IMR-90 (cell line): ENCODE measurements at regions not wholly inside any gene's neighbourhood (a gene's known extent, or its start where the extent isn't known, plus 50 kb on each side); places are given as distances from the start of the nearest gene placed in this dataset.

Experiments
- ATAC-seq: fragments of 200-7000 bp; cut with Tn5 transposase; 2 replicates; pipeline ENCODE4 v1.9.1; 2020; ENCODE audit warnings: low read depth, mild to moderate bottlenecking, moderate library complexity
- BruUV-seq: library from RNA; stranded (reverse); fragments of 400-500 nt; replicated peaks from 2 replicates; lab custom pipeline; 2021; lab: Mats Ljungman, UMichigan
- CTCF ChIA-PET: fragments of 300-600 bp; formaldehyde crosslinking; extraction: SDS; loops from one replicate; lab custom pipeline; 2021; ENCODE audit warnings: antibody characterized with exemption; lab: Yijun Ruan, JAX
- POLR2A ChIA-PET: fragments of 300-600 bp; sonication (Branson Sonifier 250); formaldehyde crosslinking; loops from one replicate; lab custom pipeline; 2022; ENCODE audit warnings: antibody characterized with exemption; ENCODE audit not compliant: unreplicated experiment; lab: Charles Lee
- DNase-seq: peaks from one replicate; pipeline ENCODE4 v3.0.0; 2013
- H2AFZ ChIP-seq: replicated peaks from 2 replicates; pipeline ENCODE3; 2013; ENCODE audit warnings: low read length, mild to moderate bottlenecking; ENCODE audit not compliant: poor library complexity
- H2AK5ac ChIP-seq: 2 replicates; pipeline ENCODE4 v1.6.1; 2013; ENCODE audit warnings: low read depth, low read length, inconsistent platforms
- H2AK9ac ChIP-seq: replicated peaks from 2 replicates; pipeline ENCODE3; 2013; ENCODE audit warnings: mild to moderate bottlenecking, low read depth, low read length, moderate library complexity; ENCODE audit not compliant: poor library complexity
- H2BK120ac ChIP-seq: 2 replicates; pipeline ENCODE4 v1.6.1; 2013; ENCODE audit warnings: low read depth, low read length, inconsistent platforms
- H2BK15ac ChIP-seq: 3 replicates; pipeline ENCODE4 v1.6.1; 2013; ENCODE audit warnings: low read depth, low read length, inconsistent platforms
- H2BK20ac ChIP-seq: 2 replicates; pipeline ENCODE4 v1.6.1; 2013; ENCODE audit warnings: low read depth, mild to moderate bottlenecking, inconsistent platforms, low read length, moderate library complexity
- H2BK5ac ChIP-seq: 2 replicates; pipeline ENCODE4 v1.6.1; 2013; ENCODE audit warnings: mild to moderate bottlenecking, low read depth, low read length, inconsistent platforms; ENCODE audit not compliant: poor library complexity, severe bottlenecking
- H3K14ac ChIP-seq: replicated peaks from 2 replicates; pipeline ENCODE4 v1.6.1; 2013; ENCODE audit warnings: low read depth, low read length, inconsistent platforms
- H3K18ac ChIP-seq: 2 replicates; pipeline ENCODE4 v1.6.1; 2013; ENCODE audit warnings: low read depth, low read length, control low read depth
- H3K23ac ChIP-seq: 2 replicates; pipeline ENCODE4 v1.6.1; 2013; ENCODE audit warnings: low read depth, low read length, inconsistent platforms
- H3K27ac ChIP-seq: 2 replicates; pipeline ENCODE4 v1.5.1; 2013; ENCODE audit warnings: mild to moderate bottlenecking, control low read depth, low read length; ENCODE audit not compliant: insufficient read depth
- H3K27me3 ChIP-seq: 2 replicates; pipeline ENCODE4 v1.6.1; 2013; ENCODE audit warnings: low read length; ENCODE audit not compliant: control insufficient read depth, insufficient read depth
- H3K36me3 ChIP-seq: 2 replicates; pipeline ENCODE4 v1.6.1; 2013; ENCODE audit warnings: low read length, mixed read lengths; ENCODE audit not compliant: control insufficient read depth, insufficient read depth
- H3K4ac ChIP-seq: 2 replicates; pipeline ENCODE4 v1.6.1; 2013; ENCODE audit warnings: low read depth, low read length, inconsistent platforms
- H3K4me1 ChIP-seq: 2 replicates; pipeline ENCODE4 v1.6.1; 2013; ENCODE audit warnings: low read length, mixed read lengths; ENCODE audit not compliant: control insufficient read depth, insufficient read depth
- H3K4me2 ChIP-seq: 2 replicates; pipeline ENCODE4 v1.6.1; 2013; ENCODE audit warnings: low read depth, mild to moderate bottlenecking, control low read depth, low read length, moderate library complexity
- H3K4me3 ChIP-seq: 2 replicates; pipeline ENCODE4 v1.5.1; 2013; ENCODE audit warnings: low read depth, mild to moderate bottlenecking, control low read depth, low read length, moderate library complexity; ENCODE audit not compliant: insufficient read depth
- H3K56ac ChIP-seq: 2 replicates; pipeline ENCODE4 v1.6.1; 2013; ENCODE audit warnings: low read length, inconsistent platforms; ENCODE audit not compliant: insufficient read depth; ENCODE audit errors: extremely low read depth
- H3K79me1 ChIP-seq, 2 experiments: 2 replicates each; pipeline ENCODE4 v1.6.1; 2013; ENCODE audit warnings: low read length in 2 of 2, inconsistent platforms in 1 of 2, low read depth in 1 of 2
- H3K9ac ChIP-seq: 2 replicates; pipeline ENCODE4 v1.6.1; 2013; ENCODE audit warnings: low read depth, low read length, control low read depth
- H3K9me1 ChIP-seq: 2 replicates; pipeline ENCODE4 v1.6.1; 2013; ENCODE audit warnings: low read length, inconsistent platforms; ENCODE audit not compliant: insufficient read depth
- H3K9me3 ChIP-seq: 2 replicates; pipeline ENCODE4 v1.6.1; 2013; ENCODE audit warnings: low read length; ENCODE audit not compliant: control insufficient read depth, insufficient read depth
- H4K20me1 ChIP-seq: 2 replicates; pipeline ENCODE4 v1.6.1; 2013; ENCODE audit warnings: low read length, inconsistent platforms; ENCODE audit not compliant: insufficient read depth
- H4K5ac ChIP-seq: 2 replicates; pipeline ENCODE4 v1.6.1; 2013; ENCODE audit warnings: mild to moderate bottlenecking, low read depth, low read length, control low read depth
- H4K8ac ChIP-seq, 2 experiments: 2 replicates each; pipeline ENCODE4 v1.6.1; 2013; ENCODE audit warnings: low read depth in 2 of 2, low read length in 2 of 2, control low read depth in 1 of 2, inconsistent platforms in 1 of 2
- H4K91ac ChIP-seq: 2 replicates; pipeline ENCODE4 v1.6.1; 2013; ENCODE audit warnings: low read depth, low read length, inconsistent platforms; ENCODE audit not compliant: insufficient read depth
- BHLHE40 ChIP-seq: fragments of 150-350 bp; IDR thresholded peaks from 2 replicates; pipeline ENCODE4 v1.6.1; 2016; ENCODE audit warnings: mild to moderate bottlenecking, low read depth, low read length
- CEBPB ChIP-seq: IDR thresholded peaks from 2 replicates; pipeline ENCODE4 v1.6.1; 2012; ENCODE audit warnings: low read depth, low read length, improper control_type of control experiment
- CHD1 ChIP-seq: IDR thresholded peaks from 2 replicates; pipeline ENCODE4 v1.6.1; 2012; ENCODE audit warnings: low read depth, low read length, improper control_type of control experiment
- FOS ChIP-seq: fragments of 150-350 bp; IDR thresholded peaks from 2 replicates; pipeline ENCODE4 v1.6.1; 2016; ENCODE audit warnings: low read depth, low read length
- MAFK ChIP-seq: IDR thresholded peaks from 2 replicates; pipeline ENCODE4 v1.6.1; 2012; ENCODE audit warnings: low read depth, low read length, improper control_type of control experiment
- MAZ ChIP-seq: IDR thresholded peaks from 2 replicates; pipeline ENCODE4 v1.6.1; 2012; ENCODE audit warnings: low read depth, mild to moderate bottlenecking, low read length, improper control_type of control experiment, moderate library complexity, borderline replicate concordance
- MXI1 ChIP-seq: IDR thresholded peaks from 2 replicates; pipeline ENCODE4 v1.6.1; 2012; ENCODE audit warnings: low read depth, mild to moderate bottlenecking, low read length, moderate library complexity, borderline replicate concordance
- NFE2L2 ChIP-seq: fragments of 150-350 bp; IDR thresholded peaks from 2 replicates; pipeline ENCODE4 v1.6.1; 2016; ENCODE audit warnings: low read depth, mild to moderate bottlenecking, low read length
- POLR2A ChIP-seq: IDR thresholded peaks from 2 replicates; pipeline ENCODE4 v1.6.1; 2012; ENCODE audit warnings: mild to moderate bottlenecking, low read depth, low read length
- RAD21 ChIP-seq: IDR thresholded peaks from 2 replicates; pipeline ENCODE4 v1.6.1; 2012; ENCODE audit warnings: low read length, improper control_type of control experiment
- RCOR1 ChIP-seq: IDR thresholded peaks from 2 replicates; pipeline ENCODE4 v1.6.1; 2012; ENCODE audit warnings: mild to moderate bottlenecking, low read length, improper control_type of control experiment; ENCODE audit not compliant: insufficient replicate concordance
- RFX5 ChIP-seq: IDR thresholded peaks from 2 replicates; pipeline ENCODE4 v1.8.0; 2012; ENCODE audit warnings: low read depth, mild to moderate bottlenecking, low read length, moderate library complexity
- SMC3 ChIP-seq: fragments of 150-350 bp; IDR thresholded peaks from 2 replicates; pipeline ENCODE4 v1.6.1; 2016; ENCODE audit warnings: low read depth, mild to moderate bottlenecking, antibody characterized with exemption, low read length, moderate library complexity
- WGBS, 2 experiments: methylation state at CpG; one replicate each; pipeline versions ENCODE4 v1.1.5 to v1.1.7; 2013; ENCODE audit warnings: missing lambda C conversion rate in 2 of 2; ENCODE audit not compliant: insufficient read length in 1 of 2; ENCODE audit errors: extremely low coverage in 2 of 2; 5-methylcytosine and 5-hydroxymethylcytosine counted together
- dilution Hi-C: fragments of 300-500 bp; cut with HindIII; formaldehyde crosslinking; loops from one replicate; pipeline ENCODE4 v1.14.3; 2018; ENCODE audit warnings: low sequenced_read_pairs; ENCODE audit not compliant: unreplicated experiment
- in situ Hi-C: fragments of 300-500 bp; cut with MboI; formaldehyde crosslinking; loops from 3 replicates; pipeline ENCODE4 v1.14.3; 2019; ENCODE audit warnings: low sequenced_read_pairs, inconsistent platforms, mixed read lengths
- intact Hi-C: fragments of 100-400 bp; cut with micrococcal nuclease; formaldehyde crosslinking; loops from 2 replicates; pipeline ENCODE4 v1.10.0; 2022
- TF ChIP-seq, protein P1 (sequence below): conservative IDR thresholded peaks from 2 replicates; pipeline ENCODE4 v1.5.1; 2012; ENCODE audit warnings: mild to moderate bottlenecking, low read depth, low read length, improper control_type of control experiment
- TF ChIP-seq, protein P2 (sequence below): fragments of 150-350 bp; IDR thresholded peaks from 2 replicates; pipeline ENCODE4 v1.6.1; 2017; ENCODE audit warnings: mild to moderate bottlenecking, antibody characterized with exemption, low read length, low read depth
- TF ChIP-seq, protein P3 (sequence below): fragments of 150-350 bp; IDR thresholded peaks from 2 replicates; pipeline ENCODE4 v1.6.1; 2016; ENCODE audit warnings: low read depth, mild to moderate bottlenecking, low read length, moderate library complexity, borderline replicate concordance

DNA sequence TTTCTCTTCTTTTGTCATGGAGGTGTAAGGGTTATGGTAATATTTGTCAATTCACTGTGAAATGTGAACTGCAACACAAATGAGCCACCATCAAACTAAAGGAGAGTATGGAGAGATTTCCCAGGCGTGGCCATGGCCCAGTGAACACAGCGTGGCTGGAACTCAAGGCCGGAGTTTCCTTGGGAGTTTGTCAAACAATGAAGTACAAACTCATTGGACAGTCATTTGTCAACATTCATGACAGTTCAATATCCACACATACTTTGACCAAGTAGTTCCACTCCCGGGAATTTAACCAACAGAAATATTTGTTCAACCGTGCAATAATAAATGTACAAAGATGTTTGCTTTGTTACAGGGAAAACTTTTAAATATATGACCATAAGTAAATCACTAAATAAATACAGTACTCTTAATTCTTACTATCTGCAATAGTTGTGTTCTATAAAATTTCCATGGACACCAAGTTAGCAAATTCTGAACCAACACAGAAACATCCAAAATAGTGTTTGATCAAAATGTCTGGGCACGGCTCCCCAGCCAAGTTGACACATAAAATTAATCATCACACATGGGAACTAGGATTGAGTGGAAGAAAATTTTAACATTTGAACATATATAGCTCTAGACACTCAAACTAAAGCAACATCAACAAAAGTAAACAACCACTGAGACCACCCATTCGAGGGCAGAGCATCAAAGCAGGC, 87.1 kb downstream of the DIRAS2 start:
- H2BK120ac ChIP-seq, result no peak overlapping the region
- no peaks in the 10 kb centered on the region for H3K79me1 ChIP-seq
- H4K20me1 ChIP-seq, result no peaks in the 10 kb centered on the region
- no peak overlapping the region for H2AK9ac ChIP-seq
- ATAC-seq (no peak), DNase-seq (no peak)
- H3K27ac ChIP-seq, result no peak overlapping the region
- 58% methylated on average over 2 of the region's 7 CpGs; no CpG with 5 or more reads in 1 of the 2 experiments for WGBS, 2 experiments
- no peaks in the 10 kb centered on the region for H3K27me3 ChIP-seq
- no peak overlapping the region for H4K8ac ChIP-seq
- H3K4ac ChIP-seq, result no peak overlapping the region
- H4K91ac ChIP-seq, result no peak overlapping the region
- no peak overlapping the region for H4K5ac ChIP-seq
- no peaks in the 10 kb centered on the region for H3K9me3 ChIP-seq
- no peak overlapping the region for H2AK5ac ChIP-seq
- H3K4me3 ChIP-seq, result no peak overlapping the region
- no peak overlapping the region for H2BK20ac ChIP-seq
- ChIA-PET CTCF (no interaction called here), POLR2A (no interaction called here)
- no peak for TF ChIP-seq NFE2L2
- TF ChIP-seq CEBPB, result no peak
- no peak for TF ChIP-seq FOS
- TF ChIP-seq, protein P1, sequence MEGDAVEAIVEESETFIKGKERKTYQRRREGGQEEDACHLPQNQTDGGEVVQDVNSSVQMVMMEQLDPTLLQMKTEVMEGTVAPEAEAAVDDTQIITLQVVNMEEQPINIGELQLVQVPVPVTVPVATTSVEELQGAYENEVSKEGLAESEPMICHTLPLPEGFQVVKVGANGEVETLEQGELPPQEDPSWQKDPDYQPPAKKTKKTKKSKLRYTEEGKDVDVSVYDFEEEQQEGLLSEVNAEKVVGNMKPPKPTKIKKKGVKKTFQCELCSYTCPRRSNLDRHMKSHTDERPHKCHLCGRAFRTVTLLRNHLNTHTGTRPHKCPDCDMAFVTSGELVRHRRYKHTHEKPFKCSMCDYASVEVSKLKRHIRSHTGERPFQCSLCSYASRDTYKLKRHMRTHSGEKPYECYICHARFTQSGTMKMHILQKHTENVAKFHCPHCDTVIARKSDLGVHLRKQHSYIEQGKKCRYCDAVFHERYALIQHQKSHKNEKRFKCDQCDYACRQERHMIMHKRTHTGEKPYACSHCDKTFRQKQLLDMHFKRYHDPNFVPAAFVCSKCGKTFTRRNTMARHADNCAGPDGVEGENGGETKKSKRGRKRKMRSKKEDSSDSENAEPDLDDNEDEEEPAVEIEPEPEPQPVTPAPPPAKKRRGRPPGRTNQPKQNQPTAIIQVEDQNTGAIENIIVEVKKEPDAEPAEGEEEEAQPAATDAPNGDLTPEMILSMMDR, result no peak
- no peak for TF ChIP-seq RFX5
- no peak for TF ChIP-seq BHLHE40
- TF ChIP-seq MAZ, result no peak
- no peak for TF ChIP-seq MXI1
- TF ChIP-seq RAD21, result no peak
- TF ChIP-seq CHD1, result no peak
- TF ChIP-seq, protein P2, sequence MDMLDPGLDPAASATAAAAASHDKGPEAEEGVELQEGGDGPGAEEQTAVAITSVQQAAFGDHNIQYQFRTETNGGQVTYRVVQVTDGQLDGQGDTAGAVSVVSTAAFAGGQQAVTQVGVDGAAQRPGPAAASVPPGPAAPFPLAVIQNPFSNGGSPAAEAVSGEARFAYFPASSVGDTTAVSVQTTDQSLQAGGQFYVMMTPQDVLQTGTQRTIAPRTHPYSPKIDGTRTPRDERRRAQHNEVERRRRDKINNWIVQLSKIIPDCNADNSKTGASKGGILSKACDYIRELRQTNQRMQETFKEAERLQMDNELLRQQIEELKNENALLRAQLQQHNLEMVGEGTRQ, result no peak
- no peak for TF ChIP-seq RCOR1
- TF ChIP-seq, protein P3, sequence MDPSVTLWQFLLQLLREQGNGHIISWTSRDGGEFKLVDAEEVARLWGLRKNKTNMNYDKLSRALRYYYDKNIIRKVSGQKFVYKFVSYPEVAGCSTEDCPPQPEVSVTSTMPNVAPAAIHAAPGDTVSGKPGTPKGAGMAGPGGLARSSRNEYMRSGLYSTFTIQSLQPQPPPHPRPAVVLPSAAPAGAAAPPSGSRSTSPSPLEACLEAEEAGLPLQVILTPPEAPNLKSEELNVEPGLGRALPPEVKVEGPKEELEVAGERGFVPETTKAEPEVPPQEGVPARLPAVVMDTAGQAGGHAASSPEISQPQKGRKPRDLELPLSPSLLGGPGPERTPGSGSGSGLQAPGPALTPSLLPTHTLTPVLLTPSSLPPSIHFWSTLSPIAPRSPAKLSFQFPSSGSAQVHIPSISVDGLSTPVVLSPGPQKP, result no peak
- TF ChIP-seq SMC3, result no peak
- TF ChIP-seq POLR2A, result no peak
- no peak for TF ChIP-seq MAFK
- in situ Hi-C loops (no loop called here), dilution Hi-C loops (no loop called here), intact Hi-C loops (no loop called here)
- H3K4me2 ChIP-seq, result no peak overlapping the region
- H3K4me1 ChIP-seq, result no peaks in the 10 kb centered on the region
- no peak overlapping the region for H3K56ac ChIP-seq
- BruUV-seq, result no TSS peak
- no peak overlapping the region for H3K23ac ChIP-seq
- H3K9me1 ChIP-seq, result no peaks in the 10 kb centered on the region
- H3K36me3 ChIP-seq, result no peaks in the 10 kb centered on the region
- no peak overlapping the region for H2BK5ac ChIP-seq
- no peak overlapping the region for H2AFZ ChIP-seq
- no peak overlapping the region for H3K18ac ChIP-seq
- H3K9ac ChIP-seq, result no peak overlapping the region
- no peak overlapping the region for H3K14ac ChIP-seq
- H2BK15ac ChIP-seq, result no peak overlapping the region
